HEK293T (cell line): ENCODE measurements at regions not wholly inside any gene's neighbourhood (a gene's known extent, or its start where the extent isn't known, plus 50 kb on each side); places are given as distances from the start of the nearest gene placed in this dataset.

Experiments
- CTCF ChIA-PET: fragments of 350-600 bp; formaldehyde crosslinking; extraction: SDS; loops from one replicate; lab custom pipeline; 2021; ENCODE audit warnings: antibody characterized with exemption, inconsistent platforms; lab: Yijun Ruan, JAX
- POLR2A ChIA-PET: fragments of 350-600 bp; formaldehyde crosslinking; extraction: SDS; loops from one replicate; lab custom pipeline; 2020; ENCODE audit warnings: antibody characterized with exemption, inconsistent platforms; lab: Yijun Ruan, JAX
- DNase-seq: peaks from one replicate; pipeline ENCODE4 v3.0.0; 2012; ENCODE audit warnings: mixed read lengths; ENCODE audit errors: extremely low spot score
- ARNT ChIP-seq: fragments of 450-650 bp; IDR thresholded peaks from 2 replicates; pipeline ENCODE4 v1.6.1; 2017; ENCODE audit warnings: mild to moderate bottlenecking
- BHLHE40 ChIP-seq: fragments of 450-650 bp; IDR thresholded peaks from 2 replicates; pipeline ENCODE4 v1.6.1; 2016; ENCODE audit warnings: mild to moderate bottlenecking, moderate library complexity, borderline replicate concordance
- CTBP1 ChIP-seq: fragments of 450-650 bp; IDR thresholded peaks from 2 replicates; pipeline ENCODE4 v1.6.1; 2016; ENCODE audit warnings: borderline replicate concordance
- ELF4 ChIP-seq: fragments of 450-650 bp; IDR thresholded peaks from 2 replicates; pipeline ENCODE4 v1.6.1; 2017; ENCODE audit warnings: antibody characterized with exemption
- FOXA1 ChIP-seq: fragments of 450-650 bp; IDR thresholded peaks from 2 replicates; pipeline ENCODE4 v1.6.1; 2016; ENCODE audit warnings: mild to moderate bottlenecking
- FOXK2 ChIP-seq: fragments of 450-650 bp; IDR thresholded peaks from 2 replicates; pipeline ENCODE4 v1.6.1; 2016; ENCODE audit warnings: mild to moderate bottlenecking
- FOXM1 ChIP-seq: fragments of 450-650 bp; IDR thresholded peaks from 2 replicates; pipeline ENCODE4 v1.6.1; 2017; ENCODE audit warnings: mild to moderate bottlenecking, borderline replicate concordance
- HDGF ChIP-seq: fragments of 450-650 bp; IDR thresholded peaks from 2 replicates; pipeline ENCODE4 v1.6.1; 2017; ENCODE audit warnings: antibody characterized with exemption, borderline replicate concordance
- L3MBTL2 ChIP-seq: fragments of 450-650 bp; conservative IDR thresholded peaks from 2 replicates; pipeline ENCODE4 v1.6.1; 2016; ENCODE audit warnings: mild to moderate bottlenecking
- LEF1 ChIP-seq: fragments of 450-650 bp; IDR thresholded peaks from 2 replicates; pipeline ENCODE4 v1.6.1; 2017; ENCODE audit warnings: mild to moderate bottlenecking, borderline replicate concordance
- NFRKB ChIP-seq: fragments of 450-650 bp; IDR thresholded peaks from 2 replicates; pipeline ENCODE4 v1.6.1; 2016; ENCODE audit warnings: mild to moderate bottlenecking, moderate library complexity
- SP1 ChIP-seq: fragments of 450-650 bp; IDR thresholded peaks from 2 replicates; pipeline ENCODE4 v1.6.1; 2017
- SUZ12 ChIP-seq: fragments of 450-650 bp; IDR thresholded peaks from 2 replicates; pipeline ENCODE4 v1.6.1; 2016; ENCODE audit warnings: mild to moderate bottlenecking
- TARDBP ChIP-seq: fragments of 450-650 bp; IDR thresholded peaks from 2 replicates; pipeline ENCODE4 v1.6.1; 2016
- ZNF384 ChIP-seq: fragments of 450-650 bp; IDR thresholded peaks from 2 replicates; pipeline ENCODE4 v1.6.1; 2016
- TF ChIP-seq, protein P1 (sequence below): fragments of 450-650 bp; IDR thresholded peaks from 2 replicates; pipeline ENCODE4 v1.6.1; 2016

DNA sequence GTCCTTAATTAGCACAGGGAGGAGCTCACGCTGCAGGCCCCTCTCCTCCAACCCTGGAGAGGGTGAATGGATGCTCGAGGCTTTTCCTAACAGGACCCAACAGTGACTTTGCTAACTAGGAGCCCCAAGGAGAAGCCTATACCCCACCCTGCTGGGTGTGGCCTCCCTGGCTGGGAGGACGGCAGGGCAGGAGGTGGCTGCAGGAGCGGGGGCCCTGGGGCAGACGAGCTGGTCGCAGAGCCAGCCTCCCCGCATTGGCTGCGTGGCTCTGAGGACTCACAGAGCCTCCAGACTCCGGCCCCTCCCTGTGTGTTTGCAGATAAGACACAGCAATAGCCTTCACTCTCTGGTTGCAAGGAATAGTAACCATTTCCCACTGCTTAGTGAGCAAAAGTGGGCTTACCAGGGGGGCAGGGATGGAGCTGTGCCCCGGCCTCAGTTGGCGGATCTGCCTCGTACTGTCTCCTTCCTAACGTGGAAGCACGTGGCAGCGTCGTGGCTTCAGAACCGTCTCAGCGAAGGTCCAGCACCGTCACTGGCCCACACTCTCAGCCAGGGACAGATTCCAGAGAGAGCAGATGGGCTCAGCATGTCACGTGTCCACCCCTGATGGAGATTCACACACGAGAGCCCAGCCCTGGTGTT is 1087.5 kb downstream of the BRD1 start:
- TF ChIP-seq SP1 (no peak), ZNF384 (no peak), CTBP1 (no peak), ELF4 (no peak)
- DNase-seq: no peak
- CTCF ChIA-PET: no interaction called here
- POLR2A ChIA-PET: no interaction called here

DNA sequence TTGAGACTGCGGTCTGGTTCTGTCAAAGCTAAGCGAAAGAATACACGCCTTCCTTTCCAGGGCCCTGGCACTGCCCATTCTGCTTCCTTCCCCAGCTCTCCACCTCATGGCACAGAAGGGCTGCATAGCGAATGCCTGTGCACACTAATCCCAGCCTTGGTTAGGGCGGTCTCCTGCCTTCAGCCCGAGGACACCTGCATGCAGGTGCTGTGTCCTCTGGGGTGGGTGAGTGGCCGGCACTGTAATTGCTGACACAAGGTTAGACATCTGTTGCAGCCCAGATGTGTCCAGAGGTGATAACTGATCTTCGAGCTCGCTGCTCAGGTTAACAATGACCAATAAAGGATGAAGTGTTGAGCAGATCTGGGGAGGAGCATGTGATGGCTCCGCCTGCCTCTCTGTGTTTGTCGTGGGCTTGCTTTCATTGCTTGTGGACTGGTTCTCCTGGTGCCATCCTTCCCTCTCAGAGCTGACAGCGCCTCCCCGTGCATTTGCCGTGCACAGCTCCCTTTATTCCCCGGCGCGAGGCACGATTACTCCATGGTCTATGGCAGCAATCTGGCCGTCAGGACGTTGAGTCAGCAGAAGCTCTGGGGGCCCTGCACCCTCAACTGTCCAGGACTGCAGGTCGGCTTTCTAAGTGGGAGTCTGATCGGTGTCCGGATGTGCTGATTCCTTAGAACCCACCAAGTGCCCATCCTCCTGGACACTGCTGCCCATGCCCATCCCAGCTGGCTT is 1088.2 kb downstream of the BRD1 start:
- DNase-seq: no peak
- ChIA-PET CTCF (interaction anchor here (0.7 kb wide), 1 partner anchor 12 kb away, joined by 4 read pairs; no protein-coding TSS in a partner anchor), POLR2A (no interaction called here)
- TF ChIP-seq SP1 (no peak), CTBP1 (no peak), TARDBP (no peak)

- DNase-seq: no peak
- TF ChIP-seq NFRKB (no peak), ELF4 (no peak), TARDBP (no peak), L3MBTL2 (no peak), ARNT (no peak), LEF1 (no peak), FOXA1 (no peak), FOXM1 (no peak), ZNF384 (no peak), SP1 (no peak), CTBP1 (no peak), SUZ12 (no peak), FOXK2 (no peak)
- TF ChIP-seq, protein P1, sequence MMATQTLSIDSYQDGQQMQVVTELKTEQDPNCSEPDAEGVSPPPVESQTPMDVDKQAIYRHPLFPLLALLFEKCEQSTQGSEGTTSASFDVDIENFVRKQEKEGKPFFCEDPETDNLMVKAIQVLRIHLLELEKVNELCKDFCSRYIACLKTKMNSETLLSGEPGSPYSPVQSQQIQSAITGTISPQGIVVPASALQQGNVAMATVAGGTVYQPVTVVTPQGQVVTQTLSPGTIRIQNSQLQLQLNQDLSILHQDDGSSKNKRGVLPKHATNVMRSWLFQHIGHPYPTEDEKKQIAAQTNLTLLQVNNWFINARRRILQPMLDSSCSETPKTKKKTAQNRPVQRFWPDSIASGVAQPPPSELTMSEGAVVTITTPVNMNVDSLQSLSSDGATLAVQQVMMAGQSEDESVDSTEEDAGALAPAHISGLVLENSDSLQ: no peak
- ChIA-PET CTCF (no interaction called here), POLR2A (no interaction called here)
Measured at GRCh38 chr22:48738204-48738980, 1089.3 kb downstream of the BRD1 start.

DNA sequence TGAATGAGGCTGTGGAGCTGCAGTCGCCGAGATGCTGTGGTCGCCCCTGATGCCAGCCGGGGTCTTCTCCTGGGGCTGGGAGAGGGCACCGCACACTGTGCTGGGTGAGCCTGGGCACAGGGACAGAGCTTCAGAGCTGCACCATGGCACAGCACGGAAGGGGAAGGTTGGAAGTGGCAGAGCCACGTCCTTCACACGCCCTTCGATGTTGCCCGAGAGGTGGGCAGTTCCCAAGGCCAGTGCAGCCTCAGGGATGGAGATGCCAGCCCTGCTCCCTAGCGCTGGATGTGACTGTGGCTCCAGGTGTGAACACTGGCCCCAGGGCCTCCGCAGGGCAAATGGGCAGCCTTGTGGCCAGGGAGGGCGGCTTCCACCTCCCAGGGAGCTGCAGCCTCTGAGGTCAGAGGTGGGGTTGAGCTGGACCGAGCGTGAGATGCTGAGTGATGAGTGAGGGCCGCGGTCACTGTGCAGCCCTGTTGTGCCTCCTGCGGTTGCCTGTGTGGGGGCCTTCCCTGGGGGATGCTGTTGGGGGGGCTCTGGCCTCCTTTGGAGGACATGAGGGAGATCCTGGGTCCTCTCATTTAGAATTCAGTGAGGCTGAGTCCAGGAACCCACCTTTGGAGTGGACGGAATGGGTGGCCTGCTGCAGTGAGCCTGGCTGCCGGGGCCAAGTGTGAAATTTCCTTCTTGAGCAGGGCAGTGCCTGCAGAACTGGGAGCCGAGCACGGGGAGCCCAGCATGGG is 1090.0 kb downstream of the BRD1 start:
- TF ChIP-seq BHLHE40: no peak
- no peak for TF ChIP-seq L3MBTL2
- no peak for TF ChIP-seq FOXA1
- TF ChIP-seq ZNF384: no peak
- TF ChIP-seq FOXK2: no peak
- no peak for TF ChIP-seq TARDBP
- POLR2A ChIA-PET: no interaction called here
- DNase-seq: no peak
- CTCF ChIA-PET: no interaction called here

DNA sequence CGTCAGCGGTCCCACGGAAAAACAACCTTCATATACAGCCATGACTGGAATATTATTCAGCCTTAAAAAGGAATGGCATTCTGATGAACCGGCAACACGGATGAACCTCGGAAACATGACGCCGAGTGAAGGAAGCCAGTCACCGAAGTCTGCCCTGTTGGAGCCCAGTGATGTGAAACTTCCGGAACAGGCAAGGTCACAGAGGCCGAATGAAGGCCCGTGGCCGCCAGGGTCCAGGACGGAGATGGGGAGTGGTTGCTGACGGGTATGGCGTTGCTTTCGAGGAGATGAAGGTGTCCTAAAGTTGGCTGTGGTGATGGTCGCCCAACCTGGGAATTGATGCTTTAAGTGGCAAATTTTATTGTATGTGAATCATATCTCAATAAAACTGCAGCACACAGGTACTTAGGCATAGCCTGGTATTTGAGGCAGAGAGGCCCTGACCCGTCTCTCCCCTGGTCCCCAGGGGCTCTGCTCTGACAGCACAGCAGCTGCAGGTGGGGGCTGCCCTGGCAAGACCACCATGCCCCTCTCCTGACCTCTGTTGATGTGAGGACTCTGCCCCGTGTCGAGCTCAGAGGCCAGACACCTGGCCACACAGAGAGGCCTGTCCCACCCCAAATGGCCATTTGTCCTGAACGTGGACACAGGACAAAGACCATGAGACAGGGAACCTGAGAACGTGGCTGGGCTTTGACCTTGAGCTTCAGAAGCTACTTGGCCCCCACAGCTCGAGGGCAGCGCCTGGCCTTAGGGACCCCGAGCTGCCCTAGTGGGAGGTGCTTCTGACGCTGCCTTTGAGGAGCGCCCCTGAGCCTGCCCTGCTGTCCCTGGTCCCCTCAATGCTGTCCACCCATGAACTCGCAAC is 1090.8 kb downstream of the BRD1 start:
- TF ChIP-seq SUZ12 (no peak), LEF1 (no peak), BHLHE40 (no peak), FOXA1 (no peak), L3MBTL2 (no peak), NFRKB (no peak), HDGF (no peak), ELF4 (no peak), CTBP1 (no peak), ARNT (no peak), TARDBP (no peak), ZNF384 (no peak), FOXK2 (no peak), SP1 (no peak), FOXM1 (no peak)
- TF ChIP-seq, protein P1: no peak
- ChIA-PET POLR2A (no interaction called here), CTCF (no interaction called here)
- no peak for DNase-seq

DNA sequence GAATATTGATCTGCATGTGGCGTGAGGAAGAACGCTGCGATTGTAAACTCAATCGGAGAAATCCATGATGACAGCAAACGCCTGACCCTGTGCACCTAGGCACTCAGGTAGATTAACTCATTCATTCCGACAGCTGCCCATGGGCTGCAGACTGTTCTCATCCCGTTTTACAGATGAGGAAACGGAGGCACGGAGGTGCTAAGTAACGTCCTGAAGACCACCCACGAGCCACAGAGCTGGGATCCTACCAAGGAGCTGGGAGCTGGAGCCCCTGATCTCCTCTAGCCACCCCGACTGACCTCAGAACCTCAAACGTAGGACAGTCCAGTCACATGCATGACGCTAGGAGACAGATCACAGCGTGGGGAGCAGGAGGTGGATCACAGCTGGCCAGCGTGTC is 1092.7 kb downstream of the BRD1 start:
- POLR2A ChIA-PET: no interaction called here
- no peak for DNase-seq
- TF ChIP-seq CTBP1 (no peak), BHLHE40 (no peak), LEF1 (no peak), L3MBTL2 (no peak)
- CTCF ChIA-PET: no interaction called here
